Heart left ventricle (tissue), 13 donors: ENCODE measurements at regions not wholly inside any gene's neighbourhood (a gene's known extent, or its start where the extent isn't known, plus 50 kb on each side); places are given as distances from the start of the nearest gene placed in this dataset.

ENCODE experiments used
- POLR2A ChIP-seq, 2 donors: fragments of 450-650 bp; IDR thresholded peaks; one replicate each; pipeline ENCODE4 v1.6.1; 2017; ENCODE audit warnings: antibody characterized with exemption in 2 of 2, mild to moderate bottlenecking in 2 of 2, moderate library complexity in 2 of 2
- TF ChIP-seq, protein P1 (sequence below), 12 donors: fragments of 200-600 bp; sonication (generic) in 4 of 12; IDR thresholded peaks; one replicate each; pipeline versions ENCODE4 v1.5.0 to v1.8.0; 2018 to 2022; ENCODE audit warnings: antibody characterized with exemption in 12 of 12, mild to moderate bottlenecking in 5 of 12
- donor health status: ischemic (EF 13 %, LVEDD 7.1; RV severe dilation, severe dysfunction).
- donor health status: DM: no; HTN: yes; CAD: no.
- donor health status: DM: no; HTN: no; CAD: no.
- donor health status: ischemic (EF 25% LVEDD 6.9; RV normal size, moderate dysfunction).
- donor health status: ischemic (EF 25% LVEDD 5.7; RV mildly dilated, moderate dysfunction).
- donor health status: ischemic (EF 35%, LVEDD 5.7; RV mildly dilated, moderate dysfunction).
- donor health status: nonischemic (EF 11% LVEDD 7.7; RV severe dilation, severe dysfunction).
- donor health status: DM: yes; HTN: yes; CAD: no.
- donor health status: PGD.
- donor health status: ischemic (EF 29% LVEDD 5.4; RV normal size, mild dysfunction).
- donor health status: nonischemic (EF 23%, LVEDD 6.1; RV moderate dilation, normal function).

DNA sequence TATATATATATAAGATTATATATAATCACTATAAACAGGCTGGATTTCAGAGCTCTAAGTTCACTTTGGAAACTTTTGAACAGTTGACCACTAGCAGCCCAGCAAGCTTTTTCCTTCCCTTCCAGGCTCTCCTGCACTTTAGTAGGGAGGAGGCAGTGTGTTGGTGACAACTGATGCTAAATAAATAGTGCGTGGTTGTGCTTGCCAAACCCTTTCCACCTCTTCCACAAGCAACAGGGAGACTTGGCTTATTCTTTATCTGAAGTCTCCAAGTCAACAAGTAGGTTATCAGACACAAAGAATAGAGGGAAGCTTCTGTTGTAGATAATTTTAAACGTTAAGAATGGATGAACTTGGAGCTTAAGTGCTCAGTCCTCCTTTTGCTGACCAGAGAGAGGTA, 408.2 kb upstream of the HNRNPA3 start:
- no peak for TF ChIP-seq POLR2A (IDR thresholded peaks at IDR 0.05)
- TF ChIP-seq, protein P1, sequence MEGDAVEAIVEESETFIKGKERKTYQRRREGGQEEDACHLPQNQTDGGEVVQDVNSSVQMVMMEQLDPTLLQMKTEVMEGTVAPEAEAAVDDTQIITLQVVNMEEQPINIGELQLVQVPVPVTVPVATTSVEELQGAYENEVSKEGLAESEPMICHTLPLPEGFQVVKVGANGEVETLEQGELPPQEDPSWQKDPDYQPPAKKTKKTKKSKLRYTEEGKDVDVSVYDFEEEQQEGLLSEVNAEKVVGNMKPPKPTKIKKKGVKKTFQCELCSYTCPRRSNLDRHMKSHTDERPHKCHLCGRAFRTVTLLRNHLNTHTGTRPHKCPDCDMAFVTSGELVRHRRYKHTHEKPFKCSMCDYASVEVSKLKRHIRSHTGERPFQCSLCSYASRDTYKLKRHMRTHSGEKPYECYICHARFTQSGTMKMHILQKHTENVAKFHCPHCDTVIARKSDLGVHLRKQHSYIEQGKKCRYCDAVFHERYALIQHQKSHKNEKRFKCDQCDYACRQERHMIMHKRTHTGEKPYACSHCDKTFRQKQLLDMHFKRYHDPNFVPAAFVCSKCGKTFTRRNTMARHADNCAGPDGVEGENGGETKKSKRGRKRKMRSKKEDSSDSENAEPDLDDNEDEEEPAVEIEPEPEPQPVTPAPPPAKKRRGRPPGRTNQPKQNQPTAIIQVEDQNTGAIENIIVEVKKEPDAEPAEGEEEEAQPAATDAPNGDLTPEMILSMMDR (IDR thresholded peaks at IDR 0.05): no peak
